Tibial nerve (tissue), 4 donors: ENCODE measurements at regions not wholly inside any gene's neighbourhood (a gene's known extent, or its start where the extent isn't known, plus 50 kb on each side); places are given as distances from the start of the nearest gene placed in this dataset.

Experiments used
- DNase-seq, 2 donors: peaks; one replicate each; pipeline ENCODE4 v3.0.0-alpha.2; 2019; ENCODE audit warnings: low spot score in 2 of 2
- H3K27ac ChIP-seq, 4 donors: fragments of 200-600 bp; sonication (generic) in 3 of 4; one replicate each; pipeline ENCODE4 v1.5.1; 2017 to 2019; ENCODE audit warnings: mild to moderate bottlenecking in 1 of 4
- H3K27me3 ChIP-seq, 2 donors: fragments of 200-600 bp; sonication (generic) in 1 of 2; one replicate each; pipeline versions ENCODE4 v1.5.1 to v1.6.0; 2017 to 2019
- H3K36me3 ChIP-seq, 3 donors: fragments of 200-600 bp; sonication (generic); one replicate each; pipeline ENCODE4 v1.5.1; 2018 to 2019
- H3K4me1 ChIP-seq, 4 donors: fragments of 200-600 bp; sonication (generic) in 3 of 4; one replicate each; pipeline ENCODE4 v1.5.1; 2017 to 2019
- H3K4me3 ChIP-seq, 4 donors: fragments of 200-600 bp; sonication (generic) in 3 of 4; one replicate each; pipeline ENCODE4 v1.5.1; 2017 to 2019; ENCODE audit warnings: mild to moderate bottlenecking in 1 of 4, moderate library complexity in 1 of 4
- H3K9me3 ChIP-seq, 4 donors: fragments of 200-600 bp; sonication (generic) in 3 of 4; one replicate each; pipeline ENCODE4 v1.5.1; 2017 to 2019
- CTCF ChIP-seq, 5 experiments: fragments of 200-600 bp in 3 of 5; fragments of 450-650 bp in 2 of 5; sonication (generic) in 3 of 5; IDR thresholded peaks; one replicate each; pipeline ENCODE4 v1.5.1; 2016 to 2019; ENCODE audit warnings: antibody characterized with exemption in 5 of 5, mild to moderate bottlenecking in 3 of 5, moderate library complexity in 2 of 5
- EP300 ChIP-seq, 2 donors: sonication (generic); formaldehyde crosslinking; IDR thresholded peaks; one replicate each; pipeline ENCODE4 v1.6.1; 2017; ENCODE audit warnings: antibody characterized with exemption in 2 of 2, mild to moderate bottlenecking in 1 of 2
- POLR2A ChIP-seq, 2 donors: fragments of 450-650 bp; IDR thresholded peaks; one replicate each; pipeline ENCODE4 v1.6.1; 2017; ENCODE audit warnings: antibody characterized with exemption in 2 of 2, mild to moderate bottlenecking in 2 of 2, moderate library complexity in 2 of 2
- WGBS, 2 donors: methylation state at CpG; one replicate each; pipeline ENCODE4 v1.1.5; 2018; 5-methylcytosine and 5-hydroxymethylcytosine counted together

- no peak for TF ChIP-seq CTCF (IDR thresholded peaks at IDR 0.05)
- H3K27me3 ChIP-seq = no peaks in the 10 kb centered on the region
- H3K4me1 ChIP-seq = peaks cover 0 to 22% (median 2%) of the 10 kb centered on the region in 4 donors
- no peak overlapping the region for H3K4me3 ChIP-seq
- H3K27ac ChIP-seq = no peak overlapping the region
- no peak for DNase-seq
- H3K36me3 ChIP-seq = no peaks in the 10 kb centered on the region
- WGBS, 2 donors = 84 to 89% methylated on average over 2 of the region's 2 CpGs
- H3K9me3 ChIP-seq = no peaks in the 10 kb centered on the region
Measured at GRCh38 chr6:137800762-137801161, 66.3 kb upstream of the TNFAIP3 start.

- H3K27me3 ChIP-seq = no peaks in the 10 kb centered on the region
- H3K4me3 ChIP-seq = no peak overlapping the region
- H3K36me3 ChIP-seq = no peaks in the 10 kb centered on the region
- H3K9me3 ChIP-seq = no peaks in the 10 kb centered on the region
- H3K4me1 ChIP-seq = peaks cover 0 to 22% (median 2%) of the 10 kb centered on the region in 4 donors
- no peak for DNase-seq
- 79 to 85% methylated on average over 5 of the region's 5 CpGs for WGBS, 2 donors
- TF ChIP-seq EP300 (IDR thresholded peaks at IDR 0.05) (no peak), CTCF (IDR thresholded peaks at IDR 0.05) (no peak), POLR2A (IDR thresholded peaks at IDR 0.05) (no peak)
- H3K27ac ChIP-seq = no peak overlapping the region
Measured at GRCh38 chr6:137801352-137802114, 65.5 kb upstream of the TNFAIP3 start.

- no peak overlapping the region for H3K27ac ChIP-seq
- 89 to 93% methylated on average over 8 of the region's 8 CpGs for WGBS, 2 donors
- peaks cover 0 to 22% (median 2%) of the 10 kb centered on the region in 4 donors for H3K4me1 ChIP-seq
- no peaks in the 10 kb centered on the region for H3K9me3 ChIP-seq
- H3K27me3 ChIP-seq = no peaks in the 10 kb centered on the region
- no peak overlapping the region for H3K4me3 ChIP-seq
- DNase-seq = no peak
- H3K36me3 ChIP-seq = no peaks in the 10 kb centered on the region
- TF ChIP-seq CTCF (IDR thresholded peaks at IDR 0.05) (no peak), POLR2A (IDR thresholded peaks at IDR 0.05) (no peak), EP300 (IDR thresholded peaks at IDR 0.05) (no peak)
Measured at GRCh38 chr6:137802408-137803182, 64.5 kb upstream of the TNFAIP3 start.

- TF ChIP-seq EP300 (IDR thresholded peaks at IDR 0.05) (peak in 1 of 2 donors; percentile 72), CTCF (IDR thresholded peaks at IDR 0.05) (no peak)
- DNase-seq = no peak
- Histone ChIP-seq H3K27me3 (no peaks in the 10 kb centered on the region), H3K27ac (peak overlapping the region in 2 of 4 donors; percentile 43 to 55), H3K4me1 (peaks cover 0 to 21% (median 2%) of the 10 kb centered on the region in 4 donors), H3K4me3 (no peak overlapping the region), H3K36me3 (no peaks in the 10 kb centered on the region), H3K9me3 (no peaks in the 10 kb centered on the region)
- WGBS, 2 donors = 12 to 31% methylated on average over 2 of the region's 2 CpGs
Measured at GRCh38 chr6:137804637-137805036, 62.4 kb upstream of the TNFAIP3 start.

GRCh38 chr6:137805622-137806021, 61.4 kb upstream of the TNFAIP3 start:
- H3K36me3 ChIP-seq = no peaks in the 10 kb centered on the region
- peak overlapping the region in 1 of 4 donors; percentile 43 for H3K27ac ChIP-seq
- no peak overlapping the region for H3K4me3 ChIP-seq
- H3K9me3 ChIP-seq = no peaks in the 10 kb centered on the region
- peaks cover 0 to 19% (median 2%) of the 10 kb centered on the region in 4 donors for H3K4me1 ChIP-seq
- 65 to 76% methylated on average over 7 of the region's 7 CpGs for WGBS, 2 donors
- no peaks in the 10 kb centered on the region for H3K27me3 ChIP-seq
- DNase-seq = peak in 1 of 2 donors; percentile 15
- TF ChIP-seq CTCF (IDR thresholded peaks at IDR 0.05) (no peak), EP300 (IDR thresholded peaks at IDR 0.05) (peak in 1 of 2 donors; percentile 50)
